CD4-positive, alpha-beta T cell treated with Interleukin-15 for 1 hour (primary cell): ENCODE measurements at regions not wholly inside any gene's neighbourhood (a gene's known extent, or its start where the extent isn't known, plus 50 kb on each side); places are given as distances from the start of the nearest gene placed in this dataset.

ENCODE experiments used
- DNase-seq: peaks from one replicate; pipeline ENCODE4 v3.0.0-alpha.2; 2020

GRCh38 chr10:124240839-124241291 is 147.5 kb upstream of the CHST15 start:
- no peak for DNase-seq

- no peak for DNase-seq
These were observed 146.3 kb upstream of the CHST15 start for GRCh38 chr10:124239696-124240095.

GRCh38 chr10:124239134-124239533 is 145.7 kb upstream of the CHST15 start:
- DNase-seq, result no peak

- no peak for DNase-seq
These were observed 145.0 kb upstream of the CHST15 start for GRCh38 chr10:124238367-124238766.

GRCh38 chr10:124237282-124237961 is 144.0 kb upstream of the CHST15 start:
- no peak for DNase-seq

- DNase-seq, result no peak
These were observed 143.4 kb upstream of the CHST15 start for GRCh38 chr10:124236816-124237215.

- no peak for DNase-seq
These were observed 142.7 kb upstream of the CHST15 start for GRCh38 chr10:124236136-124236535.

GRCh38 chr10:124235232-124235631 is 141.8 kb upstream of the CHST15 start:
- DNase-seq, result no peak

GRCh38 chr10:124233546-124234138 is 140.2 kb upstream of the CHST15 start:
- DNase-seq, result no peak

GRCh38 chr10:124232686-124233545 is 139.5 kb upstream of the CHST15 start:
- no peak for DNase-seq

GRCh38 chr10:124231168-124232155 is 138.1 kb upstream of the CHST15 start:
- no peak for DNase-seq

- DNase-seq, result no peak
These were observed 137.3 kb upstream of the CHST15 start for GRCh38 chr10:124230635-124231167.

GRCh38 chr10:124229989-124230634 is 136.7 kb upstream of the CHST15 start:
- no peak for DNase-seq

- DNase-seq, result no peak
These were observed 136.0 kb upstream of the CHST15 start for GRCh38 chr10:124229201-124229988.

GRCh38 chr10:124228471-124228870 is 135.1 kb upstream of the CHST15 start:
- no peak for DNase-seq

- no peak for DNase-seq
These were observed 134.6 kb upstream of the CHST15 start for GRCh38 chr10:124227988-124228387.

- no peak for DNase-seq
These were observed 133.9 kb upstream of the CHST15 start for GRCh38 chr10:124227055-124227975.

GRCh38 chr10:124226271-124227054 is 133.1 kb upstream of the CHST15 start:
- DNase-seq, result no peak
